ENCODE measurements at regions not wholly inside any gene's neighbourhood (a gene's known extent, or its start where the extent isn't known, plus 50 kb on each side); places are given as distances from the start of the nearest gene placed in this dataset.

DNA sequence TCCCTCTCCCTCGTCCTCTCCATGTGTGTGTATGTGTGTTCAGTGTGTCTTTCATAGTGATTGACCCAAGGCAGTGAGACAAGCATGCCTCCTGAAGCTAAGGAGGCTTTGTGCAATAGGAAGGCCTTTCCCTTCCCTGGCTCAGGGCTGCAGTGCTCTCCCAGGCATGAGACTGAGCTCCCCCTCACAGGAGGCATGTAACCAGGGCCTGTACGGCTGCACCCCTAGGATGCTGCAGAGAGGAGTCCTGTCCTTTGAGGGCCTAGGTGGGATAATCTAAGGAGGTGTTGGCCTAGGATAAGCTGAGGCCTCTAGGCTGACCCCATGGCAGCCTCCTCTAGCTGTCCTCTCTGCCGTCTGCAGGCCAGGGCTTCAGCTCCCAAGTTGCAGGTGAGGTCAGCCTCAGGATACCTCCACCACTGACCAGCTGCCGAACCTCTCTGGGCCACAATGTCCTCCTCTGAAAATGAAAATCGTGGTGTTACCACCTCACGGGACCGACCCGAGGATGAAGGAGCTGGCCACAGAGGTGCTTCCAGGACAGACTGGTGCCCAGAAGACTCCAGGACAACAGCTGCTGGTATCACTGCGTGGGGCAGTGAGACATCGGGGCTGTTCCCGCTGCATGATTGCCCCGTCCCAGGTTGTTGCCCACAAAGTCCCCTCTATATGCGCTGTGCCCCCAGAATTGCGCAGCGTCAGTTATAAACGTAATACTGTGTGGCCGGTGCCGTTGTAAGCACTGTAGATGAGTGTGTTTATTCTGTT lies 129.6 kb downstream of the BARX1 start (continued):
- TF ChIP-seq GABPA (IDR thresholded peaks at IDR 0.05; ENCODE audit: borderline replicate concordance, insufficient read depth, low read length) = no peak
- no peak for TF ChIP-seq MAFK (IDR thresholded peaks at IDR 0.05; ENCODE audit: low read depth, low read length)
- no peak for TF ChIP-seq SIRT6 (IDR thresholded peaks at IDR 0.05; ENCODE audit: low read length)
- TF ChIP-seq SP2 (IDR thresholded peaks at IDR 0.05; ENCODE audit: low read length) = no peak
- TF ChIP-seq POU5F1 (IDR thresholded peaks at IDR 0.05; ENCODE audit: low read depth, low read length) = no peak
- TF ChIP-seq HDAC2 (IDR thresholded peaks at IDR 0.05; ENCODE audit: borderline replicate concordance in 1 of 2, low read depth in 2 of 2, low read length in 2 of 2) = no peak
- TF ChIP-seq, protein P1, sequence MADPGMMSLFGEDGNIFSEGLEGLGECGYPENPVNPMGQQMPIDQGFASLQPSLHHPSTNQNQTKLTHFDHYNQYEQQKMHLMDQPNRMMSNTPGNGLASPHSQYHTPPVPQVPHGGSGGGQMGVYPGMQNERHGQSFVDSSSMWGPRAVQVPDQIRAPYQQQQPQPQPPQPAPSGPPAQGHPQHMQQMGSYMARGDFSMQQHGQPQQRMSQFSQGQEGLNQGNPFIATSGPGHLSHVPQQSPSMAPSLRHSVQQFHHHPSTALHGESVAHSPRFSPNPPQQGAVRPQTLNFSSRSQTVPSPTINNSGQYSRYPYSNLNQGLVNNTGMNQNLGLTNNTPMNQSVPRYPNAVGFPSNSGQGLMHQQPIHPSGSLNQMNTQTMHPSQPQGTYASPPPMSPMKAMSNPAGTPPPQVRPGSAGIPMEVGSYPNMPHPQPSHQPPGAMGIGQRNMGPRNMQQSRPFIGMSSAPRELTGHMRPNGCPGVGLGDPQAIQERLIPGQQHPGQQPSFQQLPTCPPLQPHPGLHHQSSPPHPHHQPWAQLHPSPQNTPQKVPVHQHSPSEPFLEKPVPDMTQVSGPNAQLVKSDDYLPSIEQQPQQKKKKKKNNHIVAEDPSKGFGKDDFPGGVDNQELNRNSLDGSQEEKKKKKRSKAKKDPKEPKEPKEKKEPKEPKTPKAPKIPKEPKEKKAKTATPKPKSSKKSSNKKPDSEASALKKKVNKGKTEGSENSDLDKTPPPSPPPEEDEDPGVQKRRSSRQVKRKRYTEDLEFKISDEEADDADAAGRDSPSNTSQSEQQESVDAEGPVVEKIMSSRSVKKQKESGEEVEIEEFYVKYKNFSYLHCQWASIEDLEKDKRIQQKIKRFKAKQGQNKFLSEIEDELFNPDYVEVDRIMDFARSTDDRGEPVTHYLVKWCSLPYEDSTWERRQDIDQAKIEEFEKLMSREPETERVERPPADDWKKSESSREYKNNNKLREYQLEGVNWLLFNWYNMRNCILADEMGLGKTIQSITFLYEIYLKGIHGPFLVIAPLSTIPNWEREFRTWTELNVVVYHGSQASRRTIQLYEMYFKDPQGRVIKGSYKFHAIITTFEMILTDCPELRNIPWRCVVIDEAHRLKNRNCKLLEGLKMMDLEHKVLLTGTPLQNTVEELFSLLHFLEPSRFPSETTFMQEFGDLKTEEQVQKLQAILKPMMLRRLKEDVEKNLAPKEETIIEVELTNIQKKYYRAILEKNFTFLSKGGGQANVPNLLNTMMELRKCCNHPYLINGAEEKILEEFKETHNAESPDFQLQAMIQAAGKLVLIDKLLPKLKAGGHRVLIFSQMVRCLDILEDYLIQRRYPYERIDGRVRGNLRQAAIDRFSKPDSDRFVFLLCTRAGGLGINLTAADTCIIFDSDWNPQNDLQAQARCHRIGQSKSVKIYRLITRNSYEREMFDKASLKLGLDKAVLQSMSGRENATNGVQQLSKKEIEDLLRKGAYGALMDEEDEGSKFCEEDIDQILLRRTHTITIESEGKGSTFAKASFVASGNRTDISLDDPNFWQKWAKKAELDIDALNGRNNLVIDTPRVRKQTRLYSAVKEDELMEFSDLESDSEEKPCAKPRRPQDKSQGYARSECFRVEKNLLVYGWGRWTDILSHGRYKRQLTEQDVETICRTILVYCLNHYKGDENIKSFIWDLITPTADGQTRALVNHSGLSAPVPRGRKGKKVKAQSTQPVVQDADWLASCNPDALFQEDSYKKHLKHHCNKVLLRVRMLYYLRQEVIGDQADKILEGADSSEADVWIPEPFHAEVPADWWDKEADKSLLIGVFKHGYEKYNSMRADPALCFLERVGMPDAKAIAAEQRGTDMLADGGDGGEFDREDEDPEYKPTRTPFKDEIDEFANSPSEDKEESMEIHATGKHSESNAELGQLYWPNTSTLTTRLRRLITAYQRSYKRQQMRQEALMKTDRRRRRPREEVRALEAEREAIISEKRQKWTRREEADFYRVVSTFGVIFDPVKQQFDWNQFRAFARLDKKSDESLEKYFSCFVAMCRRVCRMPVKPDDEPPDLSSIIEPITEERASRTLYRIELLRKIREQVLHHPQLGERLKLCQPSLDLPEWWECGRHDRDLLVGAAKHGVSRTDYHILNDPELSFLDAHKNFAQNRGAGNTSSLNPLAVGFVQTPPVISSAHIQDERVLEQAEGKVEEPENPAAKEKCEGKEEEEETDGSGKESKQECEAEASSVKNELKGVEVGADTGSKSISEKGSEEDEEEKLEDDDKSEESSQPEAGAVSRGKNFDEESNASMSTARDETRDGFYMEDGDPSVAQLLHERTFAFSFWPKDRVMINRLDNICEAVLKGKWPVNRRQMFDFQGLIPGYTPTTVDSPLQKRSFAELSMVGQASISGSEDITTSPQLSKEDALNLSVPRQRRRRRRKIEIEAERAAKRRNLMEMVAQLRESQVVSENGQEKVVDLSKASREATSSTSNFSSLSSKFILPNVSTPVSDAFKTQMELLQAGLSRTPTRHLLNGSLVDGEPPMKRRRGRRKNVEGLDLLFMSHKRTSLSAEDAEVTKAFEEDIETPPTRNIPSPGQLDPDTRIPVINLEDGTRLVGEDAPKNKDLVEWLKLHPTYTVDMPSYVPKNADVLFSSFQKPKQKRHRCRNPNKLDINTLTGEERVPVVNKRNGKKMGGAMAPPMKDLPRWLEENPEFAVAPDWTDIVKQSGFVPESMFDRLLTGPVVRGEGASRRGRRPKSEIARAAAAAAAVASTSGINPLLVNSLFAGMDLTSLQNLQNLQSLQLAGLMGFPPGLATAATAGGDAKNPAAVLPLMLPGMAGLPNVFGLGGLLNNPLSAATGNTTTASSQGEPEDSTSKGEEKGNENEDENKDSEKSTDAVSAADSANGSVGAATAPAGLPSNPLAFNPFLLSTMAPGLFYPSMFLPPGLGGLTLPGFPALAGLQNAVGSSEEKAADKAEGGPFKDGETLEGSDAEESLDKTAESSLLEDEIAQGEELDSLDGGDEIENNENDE (IDR thresholded peaks at IDR 0.05; ENCODE audit: insufficient replicate concordance, low read length) = no peak
- no peak for TF ChIP-seq CTBP2 (IDR thresholded peaks at IDR 0.05; ENCODE audit: borderline replicate concordance, insufficient read depth, insufficient read length, low read length)
